ENCODE measurements at regions not wholly inside any gene's neighbourhood (a gene's known extent, or its start where the extent isn't known, plus 50 kb on each side); places are given as distances from the start of the nearest gene placed in this dataset.
"Not testable (repeated sequence)": the region's sequence is repeated elsewhere in the genome, so short reads cannot be mapped to it uniquely, and the experiment has no call there.

DNA sequence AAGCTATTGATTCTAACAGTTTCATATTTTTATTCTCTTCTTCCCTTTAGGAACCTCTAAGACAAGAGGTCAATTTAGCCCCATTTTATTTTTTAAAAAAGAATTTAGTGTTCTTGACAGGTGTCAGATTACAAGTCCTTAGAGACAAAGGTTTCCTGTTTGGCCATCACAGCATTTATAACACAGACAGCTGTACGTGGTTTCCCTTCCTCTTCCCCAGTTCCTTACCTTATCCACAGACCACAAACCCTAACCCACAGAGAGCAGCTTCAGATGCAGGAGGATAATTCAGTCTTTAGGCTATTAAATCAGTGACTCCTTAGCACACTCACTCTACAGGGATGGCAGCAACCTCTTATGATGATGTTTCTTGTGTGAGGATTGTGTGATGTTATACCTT, 1210.1 kb downstream of the DIAPH3 start:
- no peak for DNase-seq (ENCODE audit: low read depth in 2 of 2)
- H3K4me3 ChIP-seq (replicated peaks in 1 of 2; ENCODE audit: low read depth in 2 of 2, low read length in 2 of 2), result no peak overlapping the region

GRCh38 chr13:58955546-58956385, 1208.0 kb downstream of the DIAPH3 start:
- TF ChIP-seq CTCF (IDR thresholded peaks at IDR 0.05; ENCODE audit: low read depth, low read length), result no peak
- DNase-seq (ENCODE audit: low read depth in 2 of 2), result no peak
- H3K4me3 ChIP-seq (replicated peaks in 1 of 2; ENCODE audit: low read depth in 2 of 2, low read length in 2 of 2), result no peak overlapping the region

More for the DNA sequence above, 1210.1 kb downstream of the DIAPH3 start:
- no peak for TF ChIP-seq CTCF (IDR thresholded peaks at IDR 0.05; ENCODE audit: low read depth, low read length)

DNA sequence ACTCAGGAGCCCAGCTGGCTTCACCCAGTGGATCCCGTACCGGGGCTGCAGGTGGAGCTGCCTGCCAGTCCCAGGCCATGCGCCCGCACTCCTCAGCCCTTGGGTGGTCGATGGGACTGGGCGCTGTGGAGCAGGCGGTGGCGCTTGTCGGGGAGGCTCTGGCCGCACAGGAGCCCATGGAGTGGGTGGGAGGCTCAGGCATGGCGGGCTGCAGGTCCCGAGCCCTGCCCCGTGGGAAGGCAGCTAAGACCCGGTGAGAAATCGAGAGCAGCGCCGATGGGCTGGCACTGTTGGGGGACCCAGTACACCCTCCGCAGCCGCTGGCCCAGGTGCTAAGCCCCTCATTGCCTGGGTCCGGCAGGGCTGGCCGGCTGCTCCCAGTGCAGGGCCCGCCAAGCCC, 1205.6 kb downstream of the DIAPH3 start:
- not testable (repeated sequence) for DNase-seq (ENCODE audit: low read depth in 2 of 2); H3K4me3 ChIP-seq (replicated peaks in 1 of 2; ENCODE audit: low read depth in 2 of 2, low read length in 2 of 2)

GRCh38 chr13:58960888-58961287, 1202.8 kb downstream of the DIAPH3 start:
- no peak overlapping the region for H3K4me3 ChIP-seq (replicated peaks in 1 of 2; ENCODE audit: low read depth in 2 of 2, low read length in 2 of 2)
- peak; percentile 11 for TF ChIP-seq CTCF (IDR thresholded peaks at IDR 0.05; ENCODE audit: low read depth, low read length)
- DNase-seq (ENCODE audit: low read depth in 2 of 2), result peak; percentile 5 to 51

DNA sequence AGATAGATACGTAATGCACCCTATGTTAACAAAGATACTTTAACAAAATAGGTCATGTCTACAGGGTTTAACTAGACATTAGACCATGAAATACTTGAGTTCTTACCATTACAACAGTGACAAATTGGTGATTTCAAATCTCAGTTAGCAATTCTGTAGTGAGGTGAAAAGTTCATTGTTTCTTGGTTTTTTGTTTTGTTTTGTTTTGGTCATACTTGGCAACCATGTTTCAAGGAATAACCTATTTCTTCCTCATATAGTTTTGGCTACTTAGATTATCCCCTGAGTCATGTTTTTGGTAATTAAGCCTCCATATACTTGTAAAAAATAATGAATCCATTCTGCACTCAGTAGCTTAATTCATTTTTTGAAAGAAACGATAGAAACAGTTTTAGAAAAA, 1200.4 kb downstream of the DIAPH3 start:
- no peak overlapping the region for H3K4me3 ChIP-seq (replicated peaks in 1 of 2; ENCODE audit: low read depth in 2 of 2, low read length in 2 of 2)
- peak in 1 of 2 donors; percentile 16 for DNase-seq (ENCODE audit: low read depth in 2 of 2)
- TF ChIP-seq CTCF (IDR thresholded peaks at IDR 0.05; ENCODE audit: low read depth, low read length), result no peak

DNA sequence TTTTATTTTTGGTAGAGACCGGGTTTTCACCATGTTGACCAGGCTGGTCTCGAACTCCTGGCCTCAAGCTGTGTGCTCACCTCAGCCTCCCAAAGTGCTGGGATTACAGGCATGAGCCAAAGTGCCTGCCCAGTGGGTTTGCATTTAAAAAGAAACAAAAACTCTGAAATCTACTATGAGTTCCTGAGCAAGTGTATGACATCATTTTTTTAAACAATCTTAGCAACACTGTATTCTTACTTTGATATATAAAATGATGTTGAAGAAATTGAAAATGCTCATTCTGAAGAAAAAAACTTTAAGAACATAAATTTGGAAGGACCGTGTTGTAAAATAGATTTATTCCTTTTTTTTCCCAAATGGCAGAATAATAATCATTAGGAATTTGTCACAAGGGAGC, 1199.7 kb downstream of the DIAPH3 start:
- H3K4me3 ChIP-seq (replicated peaks in 1 of 2; ENCODE audit: low read depth in 2 of 2, low read length in 2 of 2), result no peak overlapping the region
- TF ChIP-seq CTCF (IDR thresholded peaks at IDR 0.05; ENCODE audit: low read depth, low read length), result no peak
- no peak for DNase-seq (ENCODE audit: low read depth in 2 of 2)

DNA sequence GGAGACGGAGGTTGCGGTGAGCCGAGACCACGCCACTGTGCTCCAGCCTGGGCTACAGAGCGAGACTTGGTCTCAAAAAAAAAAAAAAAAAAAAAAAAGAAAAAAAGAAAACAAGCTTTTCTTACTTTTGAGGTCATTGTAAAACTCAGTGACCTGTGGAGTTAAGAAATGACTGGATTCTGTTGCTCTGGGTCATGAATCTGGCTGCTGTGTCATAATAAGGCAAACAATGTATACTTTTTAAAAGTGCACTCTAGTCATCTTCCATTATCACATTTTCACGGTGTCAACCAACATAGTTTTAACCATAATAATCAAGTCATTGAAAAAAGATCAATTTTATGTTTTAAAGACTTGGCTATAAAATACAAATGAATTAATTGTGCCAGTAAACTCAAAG, 1186.6 kb downstream of the DIAPH3 start:
- TF ChIP-seq CTCF (IDR thresholded peaks at IDR 0.05; ENCODE audit: low read depth, low read length), result no peak
- DNase-seq (ENCODE audit: low read depth in 2 of 2), result no peak
- no peak overlapping the region for H3K4me3 ChIP-seq (replicated peaks in 1 of 2; ENCODE audit: low read depth in 2 of 2, low read length in 2 of 2)
